ENCODE measurements at regions not wholly inside any gene's neighbourhood (a gene's known extent, or its start where the extent isn't known, plus 50 kb on each side); places are given as distances from the start of the nearest gene placed in this dataset.

GRCh38 chr1:42096554-42096953 is 56.7 kb upstream of the GUCA2B start:
- H3K4me3 ChIP-seq (ENCODE audit: low read length): no peak overlapping the region
- no peak for TF ChIP-seq ZNF274 (IDR thresholded peaks at IDR 0.05; ENCODE audit: low read depth, low read length)

GRCh38 chr1:42089246-42089645 is 64.0 kb upstream of the GUCA2B start:
- no peak overlapping the region for H3K4me3 ChIP-seq (ENCODE audit: low read length)
- no peak for TF ChIP-seq ZNF274 (IDR thresholded peaks at IDR 0.05; ENCODE audit: low read depth, low read length)

- no peak overlapping the region for H3K4me3 ChIP-seq (ENCODE audit: low read length)
- TF ChIP-seq ZNF274 (IDR thresholded peaks at IDR 0.05; ENCODE audit: low read depth, low read length): no peak
Measured at GRCh38 chr1:42086146-42086545, 67.1 kb upstream of the GUCA2B start.

- no peak overlapping the region for H3K4me3 ChIP-seq (ENCODE audit: low read length)
- no peak for TF ChIP-seq ZNF274 (IDR thresholded peaks at IDR 0.05; ENCODE audit: low read depth, low read length)
Measured at GRCh38 chr1:42085596-42085995, 67.6 kb upstream of the GUCA2B start.

GRCh38 chr1:42081475-42081874 is 71.7 kb upstream of the GUCA2B start:
- TF ChIP-seq ZNF274 (IDR thresholded peaks at IDR 0.05; ENCODE audit: low read depth, low read length): no peak
- H3K4me3 ChIP-seq (ENCODE audit: low read length): no peak overlapping the region

GRCh38 chr1:42075179-42075578 is 78.0 kb upstream of the GUCA2B start:
- TF ChIP-seq ZNF274 (IDR thresholded peaks at IDR 0.05; ENCODE audit: low read depth, low read length): no peak
- no peak overlapping the region for H3K4me3 ChIP-seq (ENCODE audit: low read length)

- no peak for TF ChIP-seq ZNF274 (IDR thresholded peaks at IDR 0.05; ENCODE audit: low read depth, low read length)
Measured at GRCh38 chr1:42070996-42071395, 82.2 kb upstream of the GUCA2B start.

GRCh38 chr1:42057800-42058199 is 95.4 kb upstream of the GUCA2B start:
- H3K4me3 ChIP-seq (ENCODE audit: low read length): no peak overlapping the region
- no peak for TF ChIP-seq ZNF274 (IDR thresholded peaks at IDR 0.05; ENCODE audit: low read depth, low read length)

More at GRCh38 chr1:42070996-42071395, 82.2 kb upstream of the GUCA2B start:
- H3K4me3 ChIP-seq (ENCODE audit: low read length): no peak overlapping the region

- TF ChIP-seq ZNF274 (IDR thresholded peaks at IDR 0.05; ENCODE audit: low read depth, low read length): no peak
- H3K4me3 ChIP-seq (ENCODE audit: low read length): no peak overlapping the region
Measured at GRCh38 chr1:42056460-42056859, 96.8 kb upstream of the GUCA2B start.

- no peak overlapping the region for H3K4me3 ChIP-seq (ENCODE audit: low read length)
- TF ChIP-seq ZNF274 (IDR thresholded peaks at IDR 0.05; ENCODE audit: low read depth, low read length): no peak
Measured at GRCh38 chr1:42055061-42055460, 98.1 kb upstream of the GUCA2B start.

- TF ChIP-seq ZNF274 (IDR thresholded peaks at IDR 0.05; ENCODE audit: low read depth, low read length): no peak
- H3K4me3 ChIP-seq (ENCODE audit: low read length): no peak overlapping the region
Measured at GRCh38 chr1:42052072-42052699, 101.0 kb upstream of the GUCA2B start.

GRCh38 chr1:42047508-42047880 is 105.7 kb upstream of the GUCA2B start:
- TF ChIP-seq ZNF274 (IDR thresholded peaks at IDR 0.05; ENCODE audit: low read depth, low read length): no peak
- no peak overlapping the region for H3K4me3 ChIP-seq (ENCODE audit: low read length)

- TF ChIP-seq ZNF274 (IDR thresholded peaks at IDR 0.05; ENCODE audit: low read depth, low read length): no peak
- H3K4me3 ChIP-seq (ENCODE audit: low read length): no peak overlapping the region
Measured at GRCh38 chr1:42046761-42047507, 106.3 kb upstream of the GUCA2B start.

GRCh38 chr1:42044346-42044745 is 108.9 kb upstream of the GUCA2B start:
- no peak overlapping the region for H3K4me3 ChIP-seq (ENCODE audit: low read length)
- no peak for TF ChIP-seq ZNF274 (IDR thresholded peaks at IDR 0.05; ENCODE audit: low read depth, low read length)

GRCh38 chr1:42043811-42044210 is 109.4 kb upstream of the GUCA2B start:
- no peak overlapping the region for H3K4me3 ChIP-seq (ENCODE audit: low read length)
- TF ChIP-seq ZNF274 (IDR thresholded peaks at IDR 0.05; ENCODE audit: low read depth, low read length): no peak
